ENCODE measurements at regions not wholly inside any gene's neighbourhood (a gene's known extent, or its start where the extent isn't known, plus 50 kb on each side); places are given as distances from the start of the nearest gene placed in this dataset.

GRCh38 chr4:145297556-145297955 is 117.2 kb upstream of the OTUD4 start:
- TF ChIP-seq CTCF (IDR thresholded peaks at IDR 0.05) (no peak), POLR2A (IDR thresholded peaks at IDR 0.05) (no peak)
